ENCODE measurements at regions not wholly inside any gene's neighbourhood (a gene's known extent, or its start where the extent isn't known, plus 50 kb on each side); places are given as distances from the start of the nearest gene placed in this dataset.

- intact Hi-C loops (cut with DNase I; ENCODE audit: low total_unique reads): no loop called here
- no peak for DNase-seq (ENCODE audit: low spot score in 2 of 2)
- TF ChIP-seq CTCF (IDR thresholded peaks at IDR 0.05) (no peak), POLR2A (IDR thresholded peaks at IDR 0.05) (no peak)
Observed at GRCh38 chr3:28923994-28924393, 356.9 kb upstream of the RBMS3 start.

GRCh38 chr3:28924744-28925360, 356.0 kb upstream of the RBMS3 start:
- no peak overlapping the region for H3K4me3 ChIP-seq (ENCODE audit: low read depth, poor library complexity, severe bottlenecking)
- intact Hi-C loops (cut with DNase I; ENCODE audit: low total_unique reads): no loop called here
- DNase-seq (ENCODE audit: low spot score in 2 of 2): no peak
- 79 to 89% methylated on average over 1 of the region's 1 CpG for WGBS, 2 donors
- TF ChIP-seq POLR2A (IDR thresholded peaks at IDR 0.05): no peak
- no peak for TF ChIP-seq CTCF (IDR thresholded peaks at IDR 0.05)

More at GRCh38 chr3:28923994-28924393, 356.9 kb upstream of the RBMS3 start:
- WGBS, 2 donors: 93 to 97% methylated on average over 2 of the region's 2 CpGs
- no peak overlapping the region for H3K4me3 ChIP-seq (ENCODE audit: low read depth, poor library complexity, severe bottlenecking)

- no peak for TF ChIP-seq CTCF (IDR thresholded peaks at IDR 0.05)
- TF ChIP-seq POLR2A (IDR thresholded peaks at IDR 0.05): no peak
- WGBS, 2 donors: 86 to 89% methylated on average over 4 of the region's 4 CpGs
- no peak for DNase-seq (ENCODE audit: low spot score in 2 of 2)
Observed at GRCh38 chr3:28933337-28933736, 347.5 kb upstream of the RBMS3 start.

GRCh38 chr3:28934126-28934813, 346.6 kb upstream of the RBMS3 start:
- intact Hi-C loops (cut with DNase I; ENCODE audit: low total_unique reads): no loop called here
- TF ChIP-seq CTCF (IDR thresholded peaks at IDR 0.05) (no peak), POLR2A (IDR thresholded peaks at IDR 0.05) (no peak)
- no peak overlapping the region for H3K4me3 ChIP-seq (ENCODE audit: low read depth, poor library complexity, severe bottlenecking)
- DNase-seq (ENCODE audit: low spot score in 2 of 2): no peak
- WGBS, 2 donors: 51 to 72% methylated on average over 3 of the region's 3 CpGs

More at GRCh38 chr3:28933337-28933736, 347.5 kb upstream of the RBMS3 start:
- no peak overlapping the region for H3K4me3 ChIP-seq (ENCODE audit: low read depth, poor library complexity, severe bottlenecking)
- intact Hi-C loops (cut with DNase I; ENCODE audit: low total_unique reads): no loop called here

GRCh38 chr3:28935146-28935545, 345.7 kb upstream of the RBMS3 start:
- WGBS, 2 donors: 67 to 70% methylated on average over 2 of the region's 2 CpGs
- no peak for DNase-seq (ENCODE audit: low spot score in 2 of 2)

More at GRCh38 chr3:28935146-28935545, 345.7 kb upstream of the RBMS3 start:
- TF ChIP-seq POLR2A (IDR thresholded peaks at IDR 0.05) (no peak), CTCF (IDR thresholded peaks at IDR 0.05) (no peak)
- no peak overlapping the region for H3K4me3 ChIP-seq (ENCODE audit: low read depth, poor library complexity, severe bottlenecking)
- intact Hi-C loops (cut with DNase I; ENCODE audit: low total_unique reads): no loop called here

Data from lower leg skin (tissue), 4 donors.